Type B pancreatic cell (in vitro differentiated cells): ENCODE measurements at regions not wholly inside any gene's neighbourhood (a gene's known extent, or its start where the extent isn't known, plus 50 kb on each side); places are given as distances from the start of the nearest gene placed in this dataset.
"Not testable (repeated sequence)": the region's sequence is repeated elsewhere in the genome, so short reads cannot be mapped to it uniquely, and the experiment has no call there.

Experiments
- DNase-seq: peaks from one replicate; pipeline ENCODE4 v3.0.0; 2021; ENCODE audit warnings: mixed read lengths; ENCODE audit not compliant: unreplicated experiment; ENCODE audit errors: extremely low spot score
- H3K27ac Mint-ChIP-seq: 2 replicates; pipeline ENCODE4 v1.8.0; 2021; ENCODE audit warnings: mild to moderate bottlenecking, mixed read lengths
- H3K27me3 Mint-ChIP-seq: 2 replicates; pipeline ENCODE4 v1.8.0; 2021; ENCODE audit warnings: mixed read lengths
- H3K36me3 Mint-ChIP-seq: 2 replicates; pipeline ENCODE4 v1.8.0; 2021; ENCODE audit warnings: mixed read lengths
- H3K4me1 Mint-ChIP-seq: one replicate; pipeline ENCODE4 v1.8.0; 2021; ENCODE audit warnings: mixed read lengths; ENCODE audit not compliant: unreplicated experiment
- H3K4me3 Mint-ChIP-seq: 2 replicates; pipeline ENCODE4 v1.8.0; 2021; ENCODE audit warnings: mild to moderate bottlenecking, mixed read lengths
- H3K9me3 Mint-ChIP-seq: 2 replicates; pipeline ENCODE4 v1.8.0; 2021; ENCODE audit warnings: mixed read lengths
- TF ChIP-seq, protein P1 (sequence below): fragments of 200-600 bp; sonication (generic); conservative IDR thresholded peaks from 2 replicates; pipeline ENCODE4 v1.5.0; 2021; ENCODE audit warnings: antibody characterized with exemption, mild to moderate bottlenecking

DNA sequence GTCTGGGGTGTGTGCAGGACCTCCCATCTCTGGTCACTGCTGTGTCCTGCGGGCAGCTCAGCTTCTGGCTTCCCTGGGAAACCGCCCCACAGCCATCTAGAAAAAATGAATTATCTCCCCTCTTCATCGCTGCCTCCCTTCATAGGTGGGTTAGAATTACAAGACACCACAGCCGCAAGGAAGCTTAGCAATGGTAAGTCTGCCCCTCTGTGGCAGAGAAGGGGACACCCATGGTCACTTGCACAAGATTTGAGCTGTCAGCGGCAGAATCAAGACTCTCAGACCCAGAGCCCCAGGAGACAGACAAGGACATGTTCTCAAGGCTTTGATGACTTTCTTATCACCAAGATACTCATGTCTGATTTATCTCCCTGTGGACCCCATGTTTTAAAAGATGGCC, 110.8 kb upstream of the PABPC3 start:
- H3K27me3 Mint-ChIP-seq, result peaks cover 60% of the 10 kb centered on the region
- TF ChIP-seq, protein P1, sequence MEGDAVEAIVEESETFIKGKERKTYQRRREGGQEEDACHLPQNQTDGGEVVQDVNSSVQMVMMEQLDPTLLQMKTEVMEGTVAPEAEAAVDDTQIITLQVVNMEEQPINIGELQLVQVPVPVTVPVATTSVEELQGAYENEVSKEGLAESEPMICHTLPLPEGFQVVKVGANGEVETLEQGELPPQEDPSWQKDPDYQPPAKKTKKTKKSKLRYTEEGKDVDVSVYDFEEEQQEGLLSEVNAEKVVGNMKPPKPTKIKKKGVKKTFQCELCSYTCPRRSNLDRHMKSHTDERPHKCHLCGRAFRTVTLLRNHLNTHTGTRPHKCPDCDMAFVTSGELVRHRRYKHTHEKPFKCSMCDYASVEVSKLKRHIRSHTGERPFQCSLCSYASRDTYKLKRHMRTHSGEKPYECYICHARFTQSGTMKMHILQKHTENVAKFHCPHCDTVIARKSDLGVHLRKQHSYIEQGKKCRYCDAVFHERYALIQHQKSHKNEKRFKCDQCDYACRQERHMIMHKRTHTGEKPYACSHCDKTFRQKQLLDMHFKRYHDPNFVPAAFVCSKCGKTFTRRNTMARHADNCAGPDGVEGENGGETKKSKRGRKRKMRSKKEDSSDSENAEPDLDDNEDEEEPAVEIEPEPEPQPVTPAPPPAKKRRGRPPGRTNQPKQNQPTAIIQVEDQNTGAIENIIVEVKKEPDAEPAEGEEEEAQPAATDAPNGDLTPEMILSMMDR, result no peak
- H3K4me3 Mint-ChIP-seq, result no peak overlapping the region
- H3K27ac Mint-ChIP-seq, result no peak overlapping the region
- H3K4me1 Mint-ChIP-seq, result peaks cover 4% of the 10 kb centered on the region
- no peak for DNase-seq
- no peaks in the 10 kb centered on the region for H3K36me3 Mint-ChIP-seq
- no peaks in the 10 kb centered on the region for H3K9me3 Mint-ChIP-seq

DNA sequence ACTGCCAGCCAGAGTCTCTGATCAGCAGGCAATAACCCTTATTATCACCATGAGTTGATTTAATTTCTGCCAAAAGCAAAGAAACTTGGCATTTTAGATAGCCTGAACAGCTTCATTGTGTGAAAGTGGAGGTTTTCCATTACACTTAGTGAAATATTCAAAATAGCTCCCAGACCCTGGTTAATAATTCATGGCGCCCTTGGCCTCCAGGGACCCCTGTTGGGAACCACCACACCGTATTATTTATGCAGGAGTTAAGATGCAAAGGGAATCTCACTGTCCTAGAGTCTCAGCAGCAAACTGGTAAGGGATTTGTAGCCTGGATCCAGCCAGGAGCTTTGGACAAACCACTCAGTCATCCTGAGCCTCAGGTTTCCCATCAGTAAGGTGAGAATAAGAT, 110.0 kb upstream of the PABPC3 start:
- peaks cover 4% of the 10 kb centered on the region for H3K4me1 Mint-ChIP-seq

DNA sequence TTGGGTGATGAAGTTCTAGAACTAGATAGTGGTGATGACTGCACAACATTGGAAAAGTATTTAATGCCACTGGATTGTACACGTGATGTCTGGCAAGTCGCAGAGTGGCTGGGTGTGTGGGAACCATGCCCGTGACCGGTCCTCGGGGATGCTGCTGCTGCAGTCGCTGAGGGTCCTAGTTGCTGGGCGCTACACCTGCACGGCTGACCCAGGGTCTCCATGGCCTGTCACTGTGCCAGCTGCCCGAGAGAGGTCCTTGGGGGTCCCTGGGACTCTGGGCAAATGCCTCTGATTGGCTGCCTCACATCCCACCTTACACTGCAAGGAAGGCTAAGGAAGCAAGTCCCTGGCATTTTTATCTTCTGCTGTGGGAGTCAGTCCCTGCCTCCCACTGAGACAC, 109.1 kb upstream of the PABPC3 start:
- TF ChIP-seq, protein P1, result no peak
- peaks cover 65% of the 10 kb centered on the region for H3K27me3 Mint-ChIP-seq
- DNase-seq, result no peak
- no peak overlapping the region for H3K27ac Mint-ChIP-seq
- H3K36me3 Mint-ChIP-seq, result no peaks in the 10 kb centered on the region
- no peaks in the 10 kb centered on the region for H3K9me3 Mint-ChIP-seq
- H3K4me1 Mint-ChIP-seq, result peaks cover 4% of the 10 kb centered on the region
- no peak overlapping the region for H3K4me3 Mint-ChIP-seq

More for the DNA sequence above, 110.0 kb upstream of the PABPC3 start:
- Mint-ChIP-seq H3K36me3 (no peaks in the 10 kb centered on the region), H3K27ac (no peak overlapping the region), H3K27me3 (peaks cover 62% of the 10 kb centered on the region), H3K9me3 (no peaks in the 10 kb centered on the region), H3K4me3 (no peak overlapping the region)
- TF ChIP-seq, protein P1, result no peak
- DNase-seq, result no peak

DNA sequence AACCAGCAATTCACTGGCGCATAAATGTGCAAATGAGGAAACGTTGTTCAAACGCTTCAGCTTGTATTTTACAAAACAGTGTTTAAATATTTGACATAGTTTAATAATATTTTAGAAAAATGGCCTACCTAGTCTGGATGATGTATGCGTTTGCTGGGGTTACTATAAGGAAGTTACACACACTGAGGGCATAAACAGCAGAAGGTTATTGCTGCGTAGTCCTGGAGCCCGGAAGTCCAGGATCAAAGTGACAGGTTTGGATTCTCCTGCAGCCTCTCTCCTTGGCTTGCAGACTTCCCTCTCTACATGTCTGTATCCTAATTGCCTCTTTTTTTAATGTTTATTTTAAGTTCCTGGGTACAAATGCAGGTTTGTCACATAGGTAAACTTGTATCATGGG, 106.0 kb upstream of the PABPC3 start:
- H3K4me1 Mint-ChIP-seq, H3K27ac Mint-ChIP-seq, H3K4me3 Mint-ChIP-seq, H3K9me3 Mint-ChIP-seq, DNase-seq, H3K36me3 Mint-ChIP-seq: not testable (repeated sequence)
- peaks cover 52% of the 10 kb centered on the region for H3K27me3 Mint-ChIP-seq

DNA sequence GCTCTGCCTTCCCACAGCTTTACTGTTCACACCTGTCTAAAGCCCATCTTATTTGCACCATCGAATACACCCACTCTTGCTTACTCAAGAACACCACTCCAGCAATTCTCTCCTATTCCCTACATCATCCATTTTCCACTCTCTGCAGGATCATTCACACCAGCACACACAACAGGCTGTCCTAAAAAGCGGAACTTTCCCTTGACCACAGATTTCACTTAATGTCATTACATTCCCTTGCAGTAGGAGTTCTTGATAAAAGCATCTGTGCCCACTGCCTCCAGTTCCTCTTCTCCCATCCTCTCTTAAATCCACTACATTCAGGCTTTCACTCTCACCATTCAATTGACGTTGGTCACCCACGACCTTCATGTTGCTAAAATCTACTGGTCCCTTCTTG, 103.0 kb upstream of the PABPC3 start:
- not testable (repeated sequence) for H3K36me3 Mint-ChIP-seq

DNA sequence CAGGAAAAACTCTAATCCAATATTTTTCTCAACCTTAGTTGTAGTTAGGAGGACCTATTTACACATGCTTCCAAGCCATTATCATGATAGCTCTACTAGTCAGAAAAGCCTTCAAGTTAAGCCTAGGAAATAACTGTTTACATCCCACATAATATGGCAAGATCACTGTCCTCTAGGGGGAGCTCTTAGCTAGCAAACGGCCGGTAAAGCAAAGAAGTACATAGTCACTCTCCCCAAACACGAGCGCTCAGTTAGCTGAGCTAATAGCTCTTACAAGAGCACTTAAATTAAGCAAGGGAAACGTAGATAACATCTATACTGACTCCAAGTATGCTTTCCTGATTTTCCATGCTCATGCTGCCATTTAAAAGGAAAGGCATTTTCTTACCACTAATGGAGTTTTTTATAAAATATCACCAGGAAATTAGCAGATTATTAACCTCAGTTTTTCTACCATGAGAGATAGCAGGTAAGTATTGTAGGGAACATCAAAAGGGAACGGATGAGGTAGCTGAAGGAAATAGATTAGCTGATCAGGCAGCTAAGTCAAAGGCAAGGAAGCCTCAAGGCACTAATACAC, 100.6 kb upstream of the PABPC3 start:
- Mint-ChIP-seq H3K27me3 (peaks cover 33% of the 10 kb centered on the region), H3K27ac (peak overlapping the region; percentile 44), H3K9me3 (no peaks in the 10 kb centered on the region), H3K4me3 (no peak overlapping the region), H3K4me1 (no peaks in the 10 kb centered on the region), H3K36me3 (no peaks in the 10 kb centered on the region)
- TF ChIP-seq, protein P1, result peak; percentile 91
- no peak for DNase-seq

More for the DNA sequence above, 103.0 kb upstream of the PABPC3 start:
- not testable (repeated sequence) for H3K9me3 Mint-ChIP-seq, DNase-seq, H3K4me3 Mint-ChIP-seq, H3K4me1 Mint-ChIP-seq, H3K27ac Mint-ChIP-seq
- peaks cover 38% of the 10 kb centered on the region for H3K27me3 Mint-ChIP-seq
